C4-2B (cell line): ENCODE measurements at regions not wholly inside any gene's neighbourhood (a gene's known extent, or its start where the extent isn't known, plus 50 kb on each side); places are given as distances from the start of the nearest gene placed in this dataset.

Experiments
- H3K27ac ChIP-seq: fragments of 450-650 bp; 2 replicates; pipeline ENCODE4 v1.5.1; 2017
- ZFX ChIP-seq: fragments of 450-650 bp; IDR thresholded peaks from 2 replicates; pipeline ENCODE4 v1.6.1; 2017
- TF ChIP-seq, protein P1 (sequence below): fragments of 450-650 bp; conservative IDR thresholded peaks from 2 replicates; pipeline ENCODE4 v1.5.1; 2017; ENCODE audit warnings: mild to moderate bottlenecking

DNA sequence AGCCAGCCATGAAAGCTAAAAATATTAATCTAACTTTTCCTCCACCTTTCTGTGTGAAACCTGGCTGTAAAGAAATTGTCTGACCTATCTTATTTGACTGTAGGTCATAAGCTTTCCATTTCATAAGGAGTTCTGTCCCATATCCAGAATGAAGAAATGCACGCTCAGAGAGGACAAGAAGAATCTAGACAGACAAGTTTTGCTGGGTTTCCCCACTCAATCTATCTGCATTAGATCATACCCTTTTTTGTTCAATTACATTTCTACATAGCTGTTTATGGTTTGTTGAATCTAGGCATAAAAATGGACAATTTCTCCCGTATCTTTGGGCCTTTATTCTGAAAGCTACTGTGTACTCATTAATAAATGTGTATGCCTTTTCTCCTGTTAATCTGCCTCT, 1495.1 kb downstream of the C4orf33 start:
- H3K27ac ChIP-seq = no peak overlapping the region
- TF ChIP-seq, protein P1, sequence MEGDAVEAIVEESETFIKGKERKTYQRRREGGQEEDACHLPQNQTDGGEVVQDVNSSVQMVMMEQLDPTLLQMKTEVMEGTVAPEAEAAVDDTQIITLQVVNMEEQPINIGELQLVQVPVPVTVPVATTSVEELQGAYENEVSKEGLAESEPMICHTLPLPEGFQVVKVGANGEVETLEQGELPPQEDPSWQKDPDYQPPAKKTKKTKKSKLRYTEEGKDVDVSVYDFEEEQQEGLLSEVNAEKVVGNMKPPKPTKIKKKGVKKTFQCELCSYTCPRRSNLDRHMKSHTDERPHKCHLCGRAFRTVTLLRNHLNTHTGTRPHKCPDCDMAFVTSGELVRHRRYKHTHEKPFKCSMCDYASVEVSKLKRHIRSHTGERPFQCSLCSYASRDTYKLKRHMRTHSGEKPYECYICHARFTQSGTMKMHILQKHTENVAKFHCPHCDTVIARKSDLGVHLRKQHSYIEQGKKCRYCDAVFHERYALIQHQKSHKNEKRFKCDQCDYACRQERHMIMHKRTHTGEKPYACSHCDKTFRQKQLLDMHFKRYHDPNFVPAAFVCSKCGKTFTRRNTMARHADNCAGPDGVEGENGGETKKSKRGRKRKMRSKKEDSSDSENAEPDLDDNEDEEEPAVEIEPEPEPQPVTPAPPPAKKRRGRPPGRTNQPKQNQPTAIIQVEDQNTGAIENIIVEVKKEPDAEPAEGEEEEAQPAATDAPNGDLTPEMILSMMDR = no peak
- no peak for TF ChIP-seq ZFX

DNA sequence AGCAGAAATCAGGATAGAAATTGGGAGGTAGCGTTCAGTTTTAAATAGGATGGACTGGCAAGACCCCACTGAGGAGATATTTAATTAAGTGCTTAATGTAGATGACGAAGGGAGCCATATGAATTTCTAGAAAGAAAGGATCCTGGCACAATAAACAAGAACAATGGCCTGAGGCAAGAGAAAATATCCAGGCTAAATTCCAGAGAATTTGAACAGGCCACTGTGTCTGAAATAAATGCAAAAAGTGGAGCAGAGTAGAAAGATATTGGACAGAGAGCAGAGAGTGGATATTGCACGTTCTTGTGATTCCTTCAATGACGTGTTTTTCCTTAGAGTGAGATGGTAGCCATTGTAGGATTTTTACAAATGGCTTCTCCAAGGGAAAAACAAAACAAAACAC, 1504.8 kb downstream of the C4orf33 start:
- TF ChIP-seq, protein P1 = no peak
- no peak for TF ChIP-seq ZFX
- H3K27ac ChIP-seq = no peak overlapping the region

DNA sequence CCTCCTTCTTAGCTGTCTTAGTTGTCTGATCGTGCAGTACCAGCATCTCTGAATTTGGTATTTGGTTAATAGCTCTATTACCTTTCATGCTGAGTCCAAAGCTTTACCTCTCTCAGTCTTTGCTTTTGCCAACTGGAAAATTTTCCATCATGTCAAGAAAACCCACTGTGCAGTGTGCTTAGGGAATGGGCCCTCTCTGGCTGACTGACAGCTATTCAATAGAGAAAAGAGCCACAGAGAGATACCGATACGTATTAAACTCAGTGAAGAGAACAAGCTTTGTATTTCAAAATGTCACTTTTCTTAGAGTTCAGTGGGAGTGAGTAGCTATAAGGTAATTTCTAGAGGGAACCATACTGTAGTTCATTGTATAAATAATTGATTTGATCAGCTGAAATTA, 1507.1 kb downstream of the C4orf33 start:
- TF ChIP-seq, protein P1 = no peak
- TF ChIP-seq ZFX = no peak
- no peak overlapping the region for H3K27ac ChIP-seq

DNA sequence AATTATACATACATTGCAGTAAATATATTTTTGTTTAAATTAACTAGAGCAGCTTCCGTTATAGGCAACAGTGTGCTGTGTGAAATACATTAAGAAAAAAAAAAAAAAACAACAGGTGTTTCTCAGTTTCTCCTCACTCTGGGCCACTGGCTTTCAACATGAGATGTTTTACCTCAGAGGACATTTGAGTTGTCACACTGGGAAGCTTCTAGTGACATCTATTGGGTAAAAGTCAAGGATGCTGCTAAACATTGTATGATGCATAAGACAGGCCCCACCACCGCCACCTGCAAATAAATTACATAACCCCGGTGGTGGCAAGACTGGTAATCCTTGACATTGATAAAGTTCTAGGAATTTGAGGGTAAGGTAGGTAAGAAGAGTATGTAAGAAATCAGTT, 1512.2 kb downstream of the C4orf33 start:
- no peak for TF ChIP-seq ZFX
- TF ChIP-seq, protein P1 = no peak

DNA sequence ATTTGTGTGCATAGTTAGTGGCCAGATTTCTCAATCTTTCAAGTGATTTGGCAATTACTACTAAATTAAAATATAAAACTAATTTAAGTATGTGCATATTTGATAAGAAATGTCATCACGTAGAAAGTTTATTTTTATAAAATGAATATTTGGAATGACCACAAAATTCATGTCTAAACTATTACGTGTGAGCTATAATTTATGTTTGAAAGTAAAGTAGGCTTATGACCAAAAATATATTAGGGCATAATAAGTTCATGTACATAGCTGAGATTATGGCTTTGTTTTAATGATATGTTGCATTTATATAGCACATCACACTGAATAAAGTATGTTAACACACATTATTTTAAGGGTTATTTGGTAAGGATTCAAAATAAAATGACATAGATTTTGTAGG, 1532.6 kb downstream of the C4orf33 start:
- no peak overlapping the region for H3K27ac ChIP-seq
- TF ChIP-seq, protein P1 = no peak
- TF ChIP-seq ZFX = no peak

More for the DNA sequence above, 1512.2 kb downstream of the C4orf33 start:
- H3K27ac ChIP-seq = no peak overlapping the region

DNA sequence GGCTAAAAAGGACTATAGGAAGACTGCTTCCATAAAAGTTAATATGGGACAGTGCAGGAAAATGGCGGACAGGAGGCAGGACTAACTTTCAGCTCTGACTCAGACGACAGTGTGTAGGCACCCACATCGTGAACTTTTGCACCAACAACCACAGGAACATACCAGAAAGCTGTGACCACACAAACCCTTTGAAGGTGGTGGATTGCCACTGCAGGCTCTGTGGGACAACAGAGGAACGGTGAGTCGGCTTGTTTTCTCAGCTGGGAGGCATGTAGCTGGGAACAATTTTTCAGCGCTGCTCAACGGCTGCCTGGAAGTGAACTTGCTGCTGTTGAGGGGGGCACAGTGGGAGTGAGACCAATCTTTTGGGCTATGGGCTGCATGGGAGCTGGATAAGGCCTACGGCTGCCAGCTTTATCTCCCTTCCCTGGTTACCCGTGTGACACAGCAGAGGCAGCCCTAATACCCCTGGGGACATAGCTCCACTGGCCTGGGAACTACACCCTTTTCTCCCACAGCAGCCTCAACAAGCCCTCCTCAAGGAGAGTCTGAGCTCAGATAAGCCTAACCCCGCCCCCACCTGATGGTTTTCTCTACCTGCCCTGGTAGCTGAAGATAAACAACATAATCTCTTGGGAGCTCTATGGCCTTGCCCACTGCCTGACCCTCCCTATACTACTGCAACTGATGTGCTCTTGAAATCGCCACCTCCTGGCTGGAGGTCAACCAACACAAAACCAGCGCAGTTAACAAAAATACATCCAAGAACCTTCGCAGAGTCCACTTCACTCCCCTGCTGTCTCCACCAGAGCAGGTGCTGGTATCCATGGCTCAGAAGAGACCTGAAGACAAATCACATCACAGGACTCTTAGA, 1537.0 kb downstream of the C4orf33 start:
- H3K27ac ChIP-seq = no peak overlapping the region
- no peak for TF ChIP-seq ZFX
- TF ChIP-seq, protein P1 = no peak

DNA sequence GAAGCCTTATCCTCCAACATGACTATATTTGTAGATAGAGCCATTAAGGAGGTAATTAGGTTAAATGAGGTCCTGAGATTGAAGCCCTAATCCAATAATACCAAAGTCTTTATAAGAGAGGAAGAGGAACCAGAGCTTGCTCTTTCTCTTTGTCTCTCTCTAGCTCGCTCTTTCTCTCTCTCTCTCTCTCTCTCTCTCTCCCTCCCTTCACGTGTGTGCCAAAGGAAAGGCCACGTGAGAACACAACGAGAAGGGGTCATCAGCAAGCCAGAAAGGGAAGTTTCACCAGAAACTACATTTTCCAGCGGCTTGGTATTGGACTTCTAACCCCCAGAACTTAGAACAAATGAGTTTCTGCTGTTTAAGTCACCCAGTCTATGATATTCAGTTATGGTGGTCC, 1540.5 kb downstream of the C4orf33 start:
- TF ChIP-seq, protein P1 = no peak
- no peak for TF ChIP-seq ZFX
- no peak overlapping the region for H3K27ac ChIP-seq
